ENCODE measurements at regions not wholly inside any gene's neighbourhood (a gene's known extent, or its start where the extent isn't known, plus 50 kb on each side); places are given as distances from the start of the nearest gene placed in this dataset.

DNA sequence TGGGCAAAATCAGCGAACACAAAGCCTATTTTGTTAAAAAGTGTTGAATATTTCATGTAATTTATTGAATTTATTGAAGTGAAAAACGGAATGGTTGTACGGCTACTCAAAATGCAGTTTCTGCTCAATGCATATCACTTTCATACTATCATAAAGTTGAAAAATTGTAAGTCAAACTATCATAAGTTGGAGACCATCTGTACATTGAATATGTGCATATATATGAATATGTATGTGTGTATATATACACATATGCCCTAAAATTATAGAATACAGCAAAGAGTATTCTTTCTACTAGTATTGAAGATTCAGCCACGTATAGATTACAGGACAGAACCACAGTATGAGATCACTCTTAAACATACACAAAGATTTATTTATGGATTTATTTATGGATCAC is 499.0 kb upstream of the SULF2 start:
- H3K79me2 ChIP-seq (ENCODE audit: insufficient read depth, low read length) = no peaks in the 10 kb centered on the region
- H4K20me1 ChIP-seq (ENCODE audit: insufficient read depth, low read length) = no peaks in the 10 kb centered on the region
- DNase-seq = no peak
- Mint-ChIP-seq H3K4me1 (no peaks in the 10 kb centered on the region), H3K4me3 (no peak overlapping the region), H3K9me3 (peaks cover 0 to 5% (median 2%) of the 10 kb centered on the region in 7 donors), H3K27me3 (ENCODE audit: low read depth in 3 of 3) (peaks cover 2 to 10% (median 8%) of the 10 kb centered on the region in 3 donors), H3K27ac (no peak overlapping the region), H3K36me3 (no peaks in the 10 kb centered on the region)
- no peak for TF ChIP-seq CTCF (IDR thresholded peaks at IDR 0.05)
- intact Hi-C loops (cut with micrococcal nuclease) = no loop called here
- no peak overlapping the region for H3K27ac ChIP-seq (ENCODE audit: low read depth in 1 of 2, low read length in 2 of 2)
- no peak overlapping the region for H2AFZ ChIP-seq (ENCODE audit: insufficient read depth, low read depth, low read length, poor library complexity, severe bottlenecking)
- WGBS (ENCODE audit: insufficient coverage) = no CpG with 5 or more reads among the region's 4 CpGs
- H3K4me1 ChIP-seq (ENCODE audit: control insufficient read depth in 1 of 2, insufficient read depth in 2 of 2, low read length in 2 of 2) = no peaks in the 10 kb centered on the region
- H3K9ac ChIP-seq (ENCODE audit: insufficient read depth, low read length, poor library complexity, severe bottlenecking) = no peak overlapping the region
- H3K27me3 ChIP-seq (ENCODE audit: control insufficient read depth in 2 of 2, insufficient read depth in 2 of 2, low read length in 2 of 2) = no peaks in the 10 kb centered on the region
- no peaks in the 10 kb centered on the region for H3K9me3 ChIP-seq (replicated peaks in 1 of 2; ENCODE audit: control insufficient read depth in 1 of 2, insufficient read depth in 1 of 2, low read length in 2 of 2)
- no peak overlapping the region for H3K4me2 ChIP-seq (replicated peaks; ENCODE audit: extremely low read depth, low read length, poor library complexity, severe bottlenecking)
- no peaks in the 10 kb centered on the region for H3K36me3 ChIP-seq (replicated peaks in 1 of 2; ENCODE audit: control insufficient read depth in 1 of 2, insufficient read depth in 2 of 2, low read length in 2 of 2)
- H3K4me3 ChIP-seq (replicated peaks in 1 of 3; ENCODE audit: low read depth in 2 of 3, low read length in 3 of 3) = no peak overlapping the region

- Histone ChIP-seq H3K4me1 (ENCODE audit: control insufficient read depth in 1 of 2, insufficient read depth in 2 of 2, low read length in 2 of 2) (no peaks in the 10 kb centered on the region), H3K79me2 (ENCODE audit: insufficient read depth, low read length) (no peaks in the 10 kb centered on the region), H3K4me2 (replicated peaks; ENCODE audit: extremely low read depth, low read length, poor library complexity, severe bottlenecking) (no peak overlapping the region), H3K27me3 (ENCODE audit: control insufficient read depth in 2 of 2, insufficient read depth in 2 of 2, low read length in 2 of 2) (no peaks in the 10 kb centered on the region), H4K20me1 (ENCODE audit: insufficient read depth, low read length) (no peaks in the 10 kb centered on the region), H3K27ac (ENCODE audit: low read depth in 1 of 2, low read length in 2 of 2) (no peak overlapping the region), H3K36me3 (replicated peaks in 1 of 2; ENCODE audit: control insufficient read depth in 1 of 2, insufficient read depth in 2 of 2, low read length in 2 of 2) (no peaks in the 10 kb centered on the region), H3K9ac (ENCODE audit: insufficient read depth, low read length, poor library complexity, severe bottlenecking) (no peak overlapping the region), H3K4me3 (replicated peaks in 1 of 3; ENCODE audit: low read depth in 2 of 3, low read length in 3 of 3) (no peak overlapping the region), H3K9me3 (replicated peaks in 1 of 2; ENCODE audit: control insufficient read depth in 1 of 2, insufficient read depth in 1 of 2, low read length in 2 of 2) (no peaks in the 10 kb centered on the region), H2AFZ (ENCODE audit: insufficient read depth, low read depth, low read length, poor library complexity, severe bottlenecking) (no peak overlapping the region)
- no peak overlapping the region for H3K4me3 Mint-ChIP-seq
- H3K4me1 Mint-ChIP-seq = no peaks in the 10 kb centered on the region
- no peaks in the 10 kb centered on the region for H3K36me3 Mint-ChIP-seq
- peaks cover 2 to 10% (median 5%) of the 10 kb centered on the region in 3 donors for H3K27me3 Mint-ChIP-seq (ENCODE audit: low read depth in 3 of 3)
- no peak for DNase-seq
- H3K9me3 Mint-ChIP-seq = peaks cover 0 to 5% (median 2%) of the 10 kb centered on the region in 7 donors
- no peak for TF ChIP-seq CTCF (IDR thresholded peaks at IDR 0.05)
- no peak overlapping the region for H3K27ac Mint-ChIP-seq
- intact Hi-C loops (cut with micrococcal nuclease) = no loop called here
- 93% methylated on average over 8 of the region's 13 CpGs for WGBS (ENCODE audit: insufficient coverage)
Measured at GRCh38 chr20:48283470-48284110, 498.3 kb upstream of the SULF2 start.

Data from CD14-positive monocyte (primary cell).